HepG2 (cell line): ENCODE measurements at regions not wholly inside any gene's neighbourhood (a gene's known extent, or its start where the extent isn't known, plus 50 kb on each side); places are given as distances from the start of the nearest gene placed in this dataset.

Experiments used
- ATAC-seq: fragments of 200-7000 bp; cut with Tn5 transposase; 3 replicates; pipeline ENCODE4 v1.9.1; 2020; ENCODE audit warnings: mild to moderate bottlenecking, moderate library complexity
- BruUV-seq: library from RNA; stranded (reverse); fragments of 400-500 nt; replicated peaks from 2 replicates; lab custom pipeline; 2021; lab: Mats Ljungman, UMichigan
- CTCF ChIA-PET: fragments of 300-600 bp; formaldehyde crosslinking; extraction: SDS; loops from one replicate; lab custom pipeline; 2021; ENCODE audit warnings: low total read pairs, inconsistent platforms, low intra/inter-chr PET ratio; lab: Yijun Ruan, JAX
- POLR2A ChIA-PET: fragments of 350-600 bp; sonication (Branson Sonifier 250); formaldehyde crosslinking; loops from one replicate; lab custom pipeline; 2020; ENCODE audit warnings: antibody characterized with exemption, inconsistent platforms; lab: Yijun Ruan, JAX
- DNase-seq: peaks from one replicate; pipeline ENCODE4 v3.0.0-alpha.2; 2015; ENCODE audit warnings: low spot score
- FAIRE-seq: peaks from 3 replicates; lab custom pipeline; 2011; peaks lifted over from hg19 to GRCh38; lab: Jason Lieb, UNC
- H2AFZ ChIP-seq: one replicate; pipeline ENCODE4 v1.6.1; 2011; ENCODE audit warnings: low read length, inconsistent platforms
- H3K27ac ChIP-seq: fragments of 300-600 bp; 3 replicates; pipeline ENCODE4 v1.8.0; 2011; ENCODE audit warnings: mixed run types, mild to moderate bottlenecking, mixed read lengths, low read length, inconsistent platforms; ENCODE audit not compliant: insufficient read depth; ENCODE audit errors: extremely low read length
- H3K27me3 ChIP-seq, 2 experiments: fragments of 200-600 bp in 1 of 2; 2 replicates in 1 of 2; 3 replicates in 1 of 2; pipeline versions ENCODE4 v1.6.0 to v1.8.0; 2011; ENCODE audit warnings: low read length in 2 of 2, mild to moderate bottlenecking in 2 of 2, moderate library complexity in 2 of 2, inconsistent platforms in 1 of 2; ENCODE audit not compliant: insufficient read depth in 2 of 2, control insufficient read depth in 1 of 2
- H3K36me3 ChIP-seq, 2 experiments: fragments of 200-600 bp in 1 of 2; replicated peaks in 1 of 2; 2 replicates in 1 of 2; 3 replicates in 1 of 2; pipeline versions ENCODE4 v1.5.1 to v1.8.0; 2011; ENCODE audit warnings: low read length in 2 of 2, inconsistent platforms in 1 of 2; ENCODE audit not compliant: insufficient read depth in 2 of 2, control insufficient read depth in 1 of 2
- H3K4me1 ChIP-seq: 2 replicates; pipeline ENCODE4 v1.5.1; 2012; ENCODE audit warnings: low read length, inconsistent platforms; ENCODE audit not compliant: insufficient read depth
- H3K4me2 ChIP-seq: 2 replicates; pipeline ENCODE4 v1.6.0; 2011; ENCODE audit warnings: low read depth, low read length, inconsistent platforms
- H3K4me3 ChIP-seq, 3 experiments: fragments of 200-600 bp in 1 of 3; sonication (generic), shearing (Covaris generic) in 1 of 3; replicated peaks in 1 of 3; 2 replicates each; pipeline ENCODE4 v1.5.1; 2011 to 2016; ENCODE audit warnings: low read length in 3 of 3, inconsistent platforms in 2 of 3, low read depth in 2 of 3, mild to moderate bottlenecking in 2 of 3, control low read depth in 1 of 3, mixed read lengths in 1 of 3; ENCODE audit not compliant: insufficient read depth in 1 of 3
- H3K79me2 ChIP-seq: one replicate; pipeline ENCODE4 v1.6.1; 2011; ENCODE audit warnings: low read length, inconsistent platforms; ENCODE audit not compliant: insufficient read depth
- H3K9ac ChIP-seq: 2 replicates; pipeline ENCODE4 v1.6.0; 2011; ENCODE audit warnings: mild to moderate bottlenecking, low read depth, low read length, inconsistent platforms; ENCODE audit not compliant: insufficient read depth
- H3K9me3 ChIP-seq: 2 replicates; pipeline ENCODE4 v1.5.1; 2012; ENCODE audit warnings: mild to moderate bottlenecking, low read length
- H4K20me1 ChIP-seq: 2 replicates; pipeline ENCODE4 v1.6.0; 2011; ENCODE audit warnings: inconsistent platforms, mild to moderate bottlenecking, low read length, moderate library complexity; ENCODE audit not compliant: insufficient read depth
- AHR ChIP-seq: IDR thresholded peaks from 2 replicates; pipeline ENCODE4 v1.6.1; 2018; ENCODE audit warnings: missing genetic modification reagents, missing compliant biosample characterization
- TCF7L2 ChIP-seq: IDR thresholded peaks from 2 replicates; pipeline ENCODE4 v1.6.1; 2011; ENCODE audit warnings: mild to moderate bottlenecking, low read depth, low read length, moderate library complexity
- YEATS2 ChIP-seq: sonication (generic); formaldehyde crosslinking; IDR thresholded peaks from 2 replicates; pipeline ENCODE4 v1.4.0; 2020; ENCODE audit warnings: missing genetic modification reagents, borderline replicate concordance
- ZNF572 ChIP-seq: sonication (generic); formaldehyde crosslinking; IDR thresholded peaks from 2 replicates; pipeline ENCODE4 v1.5.1; 2020; ENCODE audit warnings: mild to moderate bottlenecking, missing genetic modification reagents
- WGBS: methylation state at CpG from one replicate; pipeline ENCODE4 v1.1.6; 2017; ENCODE audit warnings: low lambda C conversion rate; 5-methylcytosine and 5-hydroxymethylcytosine counted together
- in situ Hi-C: cut with HindIII; loops from 2 replicates; pipeline ENCODE4 v1.10.0; 2017; ENCODE audit warnings: low pct_unique_long_range_greater_than_20kb; ENCODE audit not compliant: extremely low pct_ligation_motif_present
- intact Hi-C: fragments of 100-400 bp; cut with micrococcal nuclease; formaldehyde crosslinking; loops from one replicate; pipeline ENCODE4 v1.10.0; 2022; ENCODE audit not compliant: unreplicated experiment
- TF ChIP-seq, protein P1 (sequence below): sonication (generic); formaldehyde crosslinking; IDR thresholded peaks from 2 replicates; pipeline ENCODE4 v1.5.0; 2020; ENCODE audit warnings: mild to moderate bottlenecking, missing genetic modification reagents
- TF ChIP-seq, protein P2 (sequence below): sonication (generic); formaldehyde crosslinking; IDR thresholded peaks from 2 replicates; pipeline ENCODE4 v1.4.0; 2020; ENCODE audit warnings: mild to moderate bottlenecking, missing genetic modification reagents
- TF ChIP-seq, protein P3 (sequence below): sonication (generic); formaldehyde crosslinking; IDR thresholded peaks from 2 replicates; pipeline ENCODE4 v1.5.0; 2020; ENCODE audit warnings: mild to moderate bottlenecking, missing genetic modification reagents, moderate library complexity

DNA sequence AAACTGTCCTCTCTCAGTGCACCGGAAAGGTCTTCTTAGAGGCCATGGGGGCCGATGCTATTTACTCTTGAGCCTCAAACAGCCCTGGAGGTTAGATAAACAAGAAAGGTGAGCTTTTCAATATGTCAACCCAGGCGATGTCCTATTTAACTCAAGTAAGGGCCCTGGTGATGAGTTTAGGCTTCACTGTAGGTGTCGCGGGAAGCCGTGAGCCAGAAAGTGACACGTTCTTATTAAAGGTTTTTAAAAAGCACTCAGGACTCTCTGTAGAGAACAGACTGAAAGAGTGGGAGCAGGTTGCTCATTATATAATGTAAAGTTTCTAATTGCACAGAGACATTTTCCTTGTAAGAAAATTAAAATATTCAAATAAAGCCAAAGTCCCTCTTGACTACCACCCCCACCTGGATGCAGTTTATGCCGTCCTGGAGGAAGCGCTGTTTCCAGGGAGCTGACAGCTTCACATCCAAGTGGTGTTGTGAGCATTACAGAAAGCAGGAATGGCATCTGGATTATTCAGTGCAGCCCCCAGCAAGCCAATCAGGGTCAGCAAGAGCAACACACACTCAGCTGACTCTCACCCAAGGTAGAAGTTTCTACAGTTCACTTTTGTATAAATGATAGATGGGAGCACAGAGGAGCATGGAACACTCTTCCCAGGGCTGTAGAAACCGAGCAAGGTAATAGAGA, 280.3 kb downstream of the DRD1 start:
- Histone ChIP-seq H3K9me3 (no peaks in the 10 kb centered on the region), H3K4me1 (no peaks in the 10 kb centered on the region), H3K4me3 (no peak overlapping the region), H3K27ac (no peak overlapping the region), H3K27me3 (no peaks in the 10 kb centered on the region), H3K9ac (no peak overlapping the region), H4K20me1 (no peaks in the 10 kb centered on the region), H3K36me3 (no peaks in the 10 kb centered on the region), H3K4me2 (no peak overlapping the region), H2AFZ (no peak overlapping the region), H3K79me2 (no peaks in the 10 kb centered on the region)
- TF ChIP-seq, protein P1, sequence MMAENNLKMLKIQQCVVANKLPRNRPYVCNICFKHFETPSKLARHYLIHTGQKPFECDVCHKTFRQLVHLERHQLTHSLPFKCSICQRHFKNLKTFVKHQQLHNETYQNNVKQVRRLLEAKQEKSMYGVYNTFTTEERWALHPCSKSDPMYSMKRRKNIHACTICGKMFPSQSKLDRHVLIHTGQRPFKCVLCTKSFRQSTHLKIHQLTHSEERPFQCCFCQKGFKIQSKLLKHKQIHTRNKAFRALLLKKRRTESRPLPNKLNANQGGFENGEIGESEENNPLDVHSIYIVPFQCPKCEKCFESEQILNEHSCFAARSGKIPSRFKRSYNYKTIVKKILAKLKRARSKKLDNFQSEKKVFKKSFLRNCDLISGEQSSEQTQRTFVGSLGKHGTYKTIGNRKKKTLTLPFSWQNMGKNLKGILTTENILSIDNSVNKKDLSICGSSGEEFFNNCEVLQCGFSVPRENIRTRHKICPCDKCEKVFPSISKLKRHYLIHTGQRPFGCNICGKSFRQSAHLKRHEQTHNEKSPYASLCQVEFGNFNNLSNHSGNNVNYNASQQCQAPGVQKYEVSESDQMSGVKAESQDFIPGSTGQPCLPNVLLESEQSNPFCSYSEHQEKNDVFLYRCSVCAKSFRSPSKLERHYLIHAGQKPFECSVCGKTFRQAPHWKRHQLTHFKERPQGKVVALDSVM (CRISPR knock-in tag): no peak
- TF ChIP-seq TCF7L2: no peak
- no peak for TF ChIP-seq YEATS2 (CRISPR knock-in tag)
- TF ChIP-seq AHR (CRISPR knock-in tag): no peak
- TF ChIP-seq, protein P2, sequence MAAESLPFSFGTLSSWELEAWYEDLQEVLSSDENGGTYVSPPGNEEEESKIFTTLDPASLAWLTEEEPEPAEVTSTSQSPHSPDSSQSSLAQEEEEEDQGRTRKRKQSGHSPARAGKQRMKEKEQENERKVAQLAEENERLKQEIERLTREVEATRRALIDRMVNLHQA (CRISPR knock-in tag): no peak
- TF ChIP-seq ZNF572: no peak
- TF ChIP-seq, protein P3, sequence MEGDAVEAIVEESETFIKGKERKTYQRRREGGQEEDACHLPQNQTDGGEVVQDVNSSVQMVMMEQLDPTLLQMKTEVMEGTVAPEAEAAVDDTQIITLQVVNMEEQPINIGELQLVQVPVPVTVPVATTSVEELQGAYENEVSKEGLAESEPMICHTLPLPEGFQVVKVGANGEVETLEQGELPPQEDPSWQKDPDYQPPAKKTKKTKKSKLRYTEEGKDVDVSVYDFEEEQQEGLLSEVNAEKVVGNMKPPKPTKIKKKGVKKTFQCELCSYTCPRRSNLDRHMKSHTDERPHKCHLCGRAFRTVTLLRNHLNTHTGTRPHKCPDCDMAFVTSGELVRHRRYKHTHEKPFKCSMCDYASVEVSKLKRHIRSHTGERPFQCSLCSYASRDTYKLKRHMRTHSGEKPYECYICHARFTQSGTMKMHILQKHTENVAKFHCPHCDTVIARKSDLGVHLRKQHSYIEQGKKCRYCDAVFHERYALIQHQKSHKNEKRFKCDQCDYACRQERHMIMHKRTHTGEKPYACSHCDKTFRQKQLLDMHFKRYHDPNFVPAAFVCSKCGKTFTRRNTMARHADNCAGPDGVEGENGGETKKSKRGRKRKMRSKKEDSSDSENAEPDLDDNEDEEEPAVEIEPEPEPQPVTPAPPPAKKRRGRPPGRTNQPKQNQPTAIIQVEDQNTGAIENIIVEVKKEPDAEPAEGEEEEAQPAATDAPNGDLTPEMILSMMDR (CRISPR knock-in tag): no peak
- DNase-seq (no peak), ATAC-seq (no peak), FAIRE-seq (no peak)
- POLR2A ChIA-PET: no interaction called here
- intact Hi-C loops: no loop called here
- CTCF ChIA-PET: no interaction called here
- 36% methylated on average over 8 of the region's 10 CpGs for WGBS
- BruUV-seq: no TSS peak
- in situ Hi-C loops: no loop called here
